HEK293 (cell line): ENCODE measurements at regions not wholly inside any gene's neighbourhood (a gene's known extent, or its start where the extent isn't known, plus 50 kb on each side); places are given as distances from the start of the nearest gene placed in this dataset.

ENCODE experiments used
- CTCF ChIA-PET: fragments of 350-600 bp; formaldehyde crosslinking; extraction: SDS; loops from one replicate; lab custom pipeline; 2021; ENCODE audit warnings: antibody characterized with exemption; lab: Yijun Ruan, JAX
- POLR2A ChIA-PET: fragments of 300-600 bp; formaldehyde crosslinking; extraction: SDS; loops from one replicate; lab custom pipeline; 2020; ENCODE audit warnings: antibody characterized with exemption, inconsistent platforms; lab: Yijun Ruan, JAX
- H3K27ac ChIP-seq: fragments of 200-500 bp; sonication (Bioruptor generic); 2 replicates; pipeline ENCODE4 v1.5.1; 2014; ENCODE audit warnings: low read depth, low read length, control low read depth, inconsistent platforms; ENCODE audit errors: extremely low read depth
- H3K36me3 ChIP-seq, 2 experiments: fragments of 200-500 bp in 1 of 2; sonication (Bioruptor generic) in 1 of 2; 1 replicate in 1 of 2; 2 replicates in 1 of 2; pipeline ENCODE4 v1.5.1; 2014 to 2017; ENCODE audit warnings: inconsistent platforms in 2 of 2, low read length in 2 of 2; ENCODE audit not compliant: control insufficient read depth in 2 of 2, insufficient read depth in 1 of 2
- H3K4me1 ChIP-seq: fragments of 200-500 bp; sonication (Bioruptor generic); 2 replicates; pipeline ENCODE4 v1.5.1; 2014; ENCODE audit warnings: mild to moderate bottlenecking, low read length, inconsistent platforms; ENCODE audit not compliant: control insufficient read depth, insufficient read depth
- H3K4me3 ChIP-seq: 2 replicates; pipeline ENCODE4 v1.5.1; 2011; ENCODE audit warnings: low read depth, mild to moderate bottlenecking, control low read depth, low read length, moderate library complexity
- H3K9me3 ChIP-seq: fragments of 200-500 bp; sonication (Bioruptor generic); 2 replicates; pipeline ENCODE4 v1.5.1; 2014; ENCODE audit warnings: low read depth, low read length, inconsistent platforms; ENCODE audit not compliant: control insufficient read depth, insufficient read depth
- ELK4 ChIP-seq: IDR thresholded peaks from 2 replicates; pipeline ENCODE4 v1.6.1; 2011; ENCODE audit warnings: mild to moderate bottlenecking, low read depth, low read length, borderline replicate concordance
- HOXC10 ChIP-seq: sonication (generic); formaldehyde crosslinking; IDR thresholded peaks from 2 replicates; pipeline ENCODE4 v1.8.1; 2023; ENCODE audit warnings: mild to moderate bottlenecking, missing genetic modification reagents
- IKZF3 ChIP-seq: fragments of 450-650 bp; IDR thresholded peaks from 2 replicates; pipeline ENCODE4 v1.5.0; 2018; ENCODE audit warnings: missing biosample characterization, mild to moderate bottlenecking, missing genetic modification characterization, moderate library complexity
- KLF10 ChIP-seq: fragments of 450-650 bp; IDR thresholded peaks from 2 replicates; pipeline ENCODE4 v1.5.1; 2018; ENCODE audit warnings: missing biosample characterization, mild to moderate bottlenecking, missing genetic modification characterization
- KLF16 ChIP-seq: fragments of 450-650 bp; formaldehyde crosslinking; IDR thresholded peaks from 2 replicates; pipeline ENCODE4 v1.5.1; 2017; ENCODE audit warnings: missing biosample characterization, missing genetic modification characterization
- OSR2 ChIP-seq: fragments of 450-650 bp; formaldehyde crosslinking; IDR thresholded peaks from 2 replicates; pipeline ENCODE4 v1.5.1; 2016; ENCODE audit warnings: missing biosample characterization, missing genetic modification characterization
- SP2 ChIP-seq: fragments of 450-650 bp; formaldehyde crosslinking; IDR thresholded peaks from 2 replicates; pipeline ENCODE4 v1.5.1; 2016; ENCODE audit warnings: missing biosample characterization, missing genetic modification characterization
- WT1 ChIP-seq: fragments of 450-650 bp; formaldehyde crosslinking; IDR thresholded peaks from 2 replicates; pipeline ENCODE4 v1.5.1; 2016; ENCODE audit warnings: missing biosample characterization, missing genetic modification characterization
- YY1 ChIP-seq: fragments of 450-650 bp; formaldehyde crosslinking; IDR thresholded peaks from 2 replicates; pipeline ENCODE4 v1.5.1; 2018; ENCODE audit warnings: missing biosample characterization, missing genetic modification characterization
- ZBTB11 ChIP-seq: fragments of 450-650 bp; formaldehyde crosslinking; conservative IDR thresholded peaks from 2 replicates; pipeline ENCODE4 v1.5.1; 2016; ENCODE audit warnings: low read depth, missing biosample characterization, missing genetic modification characterization
- ZNF16 ChIP-seq: fragments of 450-650 bp; formaldehyde crosslinking; IDR thresholded peaks from 2 replicates; pipeline ENCODE4 v1.5.1; 2016; ENCODE audit warnings: low read depth, missing biosample characterization, missing genetic modification characterization
- ZNF211 ChIP-seq: fragments of 450-650 bp; formaldehyde crosslinking; IDR thresholded peaks from 2 replicates; pipeline ENCODE4 v1.5.1; 2016; ENCODE audit warnings: low read depth, missing biosample characterization, missing genetic modification characterization
- ZNF280C ChIP-seq: fragments of 450-650 bp; formaldehyde crosslinking; IDR thresholded peaks from 2 replicates; pipeline ENCODE4 v1.5.1; 2016; ENCODE audit warnings: missing biosample characterization, missing genetic modification characterization
- ZNF48 ChIP-seq: fragments of 450-650 bp; formaldehyde crosslinking; IDR thresholded peaks from 2 replicates; pipeline ENCODE4 v1.5.1; 2016; ENCODE audit warnings: missing biosample characterization, missing genetic modification characterization
- ZNF518A ChIP-seq: fragments of 450-650 bp; formaldehyde crosslinking; conservative IDR thresholded peaks from 2 replicates; pipeline ENCODE4 v1.5.1; 2016; ENCODE audit warnings: low read depth, missing biosample characterization, missing genetic modification characterization
- ZNF621 ChIP-seq: fragments of 450-650 bp; formaldehyde crosslinking; IDR thresholded peaks from 2 replicates; pipeline ENCODE4 v1.5.1; 2017; ENCODE audit warnings: missing biosample characterization, missing genetic modification characterization
- ZNF777 ChIP-seq: fragments of 450-650 bp; formaldehyde crosslinking; IDR thresholded peaks from 2 replicates; pipeline ENCODE4 v1.5.1; 2017; ENCODE audit warnings: missing biosample characterization, missing genetic modification characterization, borderline replicate concordance
- ZNF843 ChIP-seq: fragments of 450-650 bp; formaldehyde crosslinking; IDR thresholded peaks from 2 replicates; pipeline ENCODE4 v1.5.1; 2016; ENCODE audit warnings: missing biosample characterization, missing genetic modification characterization

GRCh38 chr6:21648475-21649050 lies 55.0 kb downstream of the SOX4 start:
- TF ChIP-seq ZBTB11 (tag by site-specific recombination) (no peak), ZNF211 (tag by site-specific recombination) (no peak), ELK4 (no peak), ZNF280C (no peak), ZNF518A (tag by site-specific recombination) (no peak), ZNF843 (tag by site-specific recombination) (no peak), SP2 (no peak), KLF16 (tag by site-specific recombination) (no peak), IKZF3 (tag by site-specific recombination) (no peak), ZNF48 (no peak), ZNF16 (tag by site-specific recombination) (no peak), YY1 (no peak), ZNF777 (tag by site-specific recombination) (no peak), ZNF621 (tag by site-specific recombination) (no peak), OSR2 (tag by site-specific recombination) (no peak), HOXC10 (CRISPR knock-in tag) (no peak), WT1 (tag by site-specific recombination) (no peak), KLF10 (tag by site-specific recombination) (no peak)
- Histone ChIP-seq H3K36me3 (no peaks in the 10 kb centered on the region), H3K4me3 (no peak overlapping the region), H3K9me3 (no peaks in the 10 kb centered on the region), H3K4me1 (no peaks in the 10 kb centered on the region), H3K27ac (no peak overlapping the region)
- ChIA-PET POLR2A (interaction anchor here (0.6 kb wide), 1 partner anchor 90 kb away, joined by 6 read pairs; no protein-coding TSS in a partner anchor), CTCF (no interaction called here)
